OCI-LY7 (cell line): ENCODE measurements at regions not wholly inside any gene's neighbourhood (a gene's known extent, or its start where the extent isn't known, plus 50 kb on each side); places are given as distances from the start of the nearest gene placed in this dataset.

Experiments
- BruUV-seq: library from RNA; stranded (reverse); fragments of 400-500 nt; replicated peaks from 2 replicates; lab custom pipeline; 2021; lab: Mats Ljungman, UMichigan
- CTCF ChIA-PET: fragments of 300-600 bp; sonication (Branson Sonifier 250); formaldehyde crosslinking; loops from one replicate; lab custom pipeline; 2022; ENCODE audit warnings: antibody characterized with exemption; ENCODE audit not compliant: unreplicated experiment; lab: Charles Lee
- POLR2A ChIA-PET: fragments of 300-600 bp; sonication (Branson Sonifier 250); formaldehyde crosslinking; loops from one replicate; lab custom pipeline; 2022; ENCODE audit warnings: antibody characterized with exemption; lab: Charles Lee
- DNase-seq: peaks from one replicate; pipeline ENCODE4 v3.0.0-alpha.2; 2015; ENCODE audit warnings: low spot score
- H2AFZ ChIP-seq: fragments of 200-600 bp; sonication (generic), shearing (Covaris generic); 2 replicates; pipeline ENCODE4 v1.6.1; 2014; ENCODE audit warnings: mild to moderate bottlenecking, antibody characterized with exemption, low read length, moderate library complexity
- H3K27ac ChIP-seq: fragments of 200-600 bp; sonication (generic); 2 replicates; pipeline ENCODE4 v1.5.1; 2014; ENCODE audit warnings: mixed run types, low read depth, mild to moderate bottlenecking, moderate library complexity, low read length, inconsistent platforms; ENCODE audit not compliant: poor library complexity, severe bottlenecking
- H3K36me3 ChIP-seq: fragments of 200-600 bp; sonication (generic); 2 replicates; pipeline ENCODE4 v1.6.1; 2014; ENCODE audit warnings: mild to moderate bottlenecking, antibody characterized with exemption, low read length, moderate library complexity, mixed read lengths; ENCODE audit not compliant: insufficient read depth
- H3K4me1 ChIP-seq: fragments of 200-600 bp; sonication (generic); 2 replicates; pipeline ENCODE4 v1.5.1; 2014; ENCODE audit warnings: mild to moderate bottlenecking, low read length; ENCODE audit not compliant: insufficient read depth, poor library complexity, severe bottlenecking
- H3K4me2 ChIP-seq: fragments of 200-600 bp; sonication (generic); 2 replicates; pipeline ENCODE4 v1.6.1; 2014; ENCODE audit warnings: mild to moderate bottlenecking, low read length
- H3K4me3 ChIP-seq: fragments of 200-600 bp; sonication (generic); 2 replicates; pipeline ENCODE4 v1.5.1; 2014; ENCODE audit warnings: mild to moderate bottlenecking, low read depth, low read length; ENCODE audit not compliant: poor library complexity, severe bottlenecking
- H3K79me2 ChIP-seq: fragments of 200-600 bp; sonication (generic); 2 replicates; pipeline ENCODE4 v1.6.1; 2016; ENCODE audit warnings: low read depth, mild to moderate bottlenecking, low read length, moderate library complexity, mixed read lengths; ENCODE audit not compliant: insufficient read depth
- H3K9me2 ChIP-seq: fragments of 200-600 bp; sonication (generic); 2 replicates; pipeline ENCODE4 v1.6.1; 2016; ENCODE audit warnings: mild to moderate bottlenecking, low read length, mixed read lengths; ENCODE audit not compliant: insufficient read depth
- H3K9me3 ChIP-seq: fragments of 200-600 bp; sonication (generic); 2 replicates; pipeline ENCODE4 v1.6.1; 2014; ENCODE audit warnings: mild to moderate bottlenecking, mixed run types, low read length, mixed read lengths
- H4K20me1 ChIP-seq: fragments of 200-600 bp; sonication (generic); 2 replicates; pipeline ENCODE4 v1.6.1; 2014; ENCODE audit warnings: mild to moderate bottlenecking, antibody characterized with exemption, low read length, moderate library complexity, mixed read lengths; ENCODE audit not compliant: insufficient read depth
- CTCF ChIP-seq: fragments of 200-600 bp; sonication (generic); conservative IDR thresholded peaks from 2 replicates; pipeline ENCODE4 v1.5.1; 2014; ENCODE audit warnings: mild to moderate bottlenecking, antibody characterized with exemption, low read length, moderate library complexity, mixed read lengths
- EZH2phosphoT487 ChIP-seq: fragments of 200-600 bp; sonication (generic); IDR thresholded peaks from 2 replicates; pipeline ENCODE4 v1.6.1; 2018; ENCODE audit warnings: low read depth, borderline replicate concordance, mild to moderate bottlenecking, mixed run types, antibody characterized with exemption, low read length, moderate library complexity, mixed read lengths
- intact Hi-C: fragments of 100-400 bp; cut with micrococcal nuclease; formaldehyde crosslinking; loops from one replicate; pipeline ENCODE4 v1.10.0; 2022; ENCODE audit not compliant: unreplicated experiment

- Histone ChIP-seq H2AFZ (no peak overlapping the region), H3K4me2 (no peak overlapping the region), H3K36me3 (no peaks in the 10 kb centered on the region), H4K20me1 (no peaks in the 10 kb centered on the region), H3K4me3 (no peak overlapping the region), H3K27ac (no peak overlapping the region), H3K9me2 (no peaks in the 10 kb centered on the region), H3K9me3 (no peaks in the 10 kb centered on the region), H3K79me2 (no peaks in the 10 kb centered on the region), H3K4me1 (no peaks in the 10 kb centered on the region)
- intact Hi-C loops: no loop called here
- CTCF ChIA-PET: no interaction called here
- DNase-seq: no peak
- TF ChIP-seq EZH2phosphoT487 (no peak), CTCF (no peak)
- POLR2A ChIA-PET: interaction anchor here (0.7 kb wide), 1 partner anchor 1184 kb away, joined by 3 read pairs; no protein-coding TSS in a partner anchor
- no TSS peak for BruUV-seq
Measured at GRCh38 chr6:77030929-77031674, 432.2 kb downstream of the HTR1B start.

- intact Hi-C loops: no loop called here
- ChIA-PET CTCF (no interaction called here), POLR2A (interaction anchor here (0.8 kb wide), 1 partner anchor 588 kb away, joined by 3 read pairs; no protein-coding TSS in a partner anchor)
- no peak overlapping the region for H2AFZ ChIP-seq
- H3K36me3 ChIP-seq: no peaks in the 10 kb centered on the region
- no peak for DNase-seq
- no peaks in the 10 kb centered on the region for H3K9me2 ChIP-seq
- H3K27ac ChIP-seq: no peak overlapping the region
- H3K4me2 ChIP-seq: no peak overlapping the region
- no peaks in the 10 kb centered on the region for H4K20me1 ChIP-seq
- no TSS peak for BruUV-seq
- no peaks in the 10 kb centered on the region for H3K9me3 ChIP-seq
- H3K4me3 ChIP-seq: no peak overlapping the region
- H3K79me2 ChIP-seq: no peaks in the 10 kb centered on the region
- no peaks in the 10 kb centered on the region for H3K4me1 ChIP-seq
- TF ChIP-seq CTCF (no peak), EZH2phosphoT487 (no peak)
Measured at GRCh38 chr6:77026341-77026740, 436.9 kb downstream of the HTR1B start.

GRCh38 chr6:77025736-77026223 lies 437.5 kb downstream of the HTR1B start:
- no TSS peak for BruUV-seq

More at GRCh38 chr6:77025736-77026223, 437.5 kb downstream of the HTR1B start:
- CTCF ChIA-PET: no interaction called here
- H3K4me1 ChIP-seq: no peaks in the 10 kb centered on the region
- DNase-seq: no peak
- no peaks in the 10 kb centered on the region for H3K9me3 ChIP-seq
- H3K27ac ChIP-seq: no peak overlapping the region
- H3K4me3 ChIP-seq: no peak overlapping the region
- intact Hi-C loops: no loop called here
- H4K20me1 ChIP-seq: no peaks in the 10 kb centered on the region
- H2AFZ ChIP-seq: no peak overlapping the region
- H3K9me2 ChIP-seq: no peaks in the 10 kb centered on the region
- no peak for TF ChIP-seq EZH2phosphoT487
- TF ChIP-seq CTCF: no peak
- H3K79me2 ChIP-seq: no peaks in the 10 kb centered on the region
- H3K36me3 ChIP-seq: no peaks in the 10 kb centered on the region
- POLR2A ChIA-PET: interaction anchor here (0.5 to 0.8 kb wide), 2 partner anchors 494 to 587 kb away, joined by 3 read pairs; no protein-coding TSS in a partner anchor
- no peak overlapping the region for H3K4me2 ChIP-seq
